ENCODE measurements at regions not wholly inside any gene's neighbourhood (a gene's known extent, or its start where the extent isn't known, plus 50 kb on each side); places are given as distances from the start of the nearest gene placed in this dataset.

GRCh38 chr13:104715111-104715510 is 1648.9 kb upstream of the SLC10A2 start:
- Histone ChIP-seq H3K27me3 (ENCODE audit: control insufficient read depth, insufficient read depth, low read length) (no peaks in the 10 kb centered on the region), H3K36me3 (ENCODE audit: insufficient read depth, low read length) (no peaks in the 10 kb centered on the region), H3K9me3 (replicated peaks; ENCODE audit: low read length) (no peaks in the 10 kb centered on the region), H3K4me2 (ENCODE audit: low read length) (no peak overlapping the region), H3K4me1 (ENCODE audit: control insufficient read depth, insufficient read depth, low read length) (no peaks in the 10 kb centered on the region), H3K9ac (ENCODE audit: low read depth, low read length) (no peak overlapping the region), H3K4me3 (ENCODE audit: low read length) (no peak overlapping the region)

- no peaks in the 10 kb centered on the region for H3K4me1 ChIP-seq (ENCODE audit: control insufficient read depth, insufficient read depth, low read length)
- H3K36me3 ChIP-seq (ENCODE audit: insufficient read depth, low read length): no peaks in the 10 kb centered on the region
- no peak overlapping the region for H3K4me2 ChIP-seq (ENCODE audit: low read length)
- no peaks in the 10 kb centered on the region for H3K9me3 ChIP-seq (replicated peaks; ENCODE audit: low read length)
- H3K4me3 ChIP-seq (ENCODE audit: low read length): no peak overlapping the region
- H3K27me3 ChIP-seq (ENCODE audit: control insufficient read depth, insufficient read depth, low read length): no peaks in the 10 kb centered on the region
- H3K9ac ChIP-seq (ENCODE audit: low read depth, low read length): no peak overlapping the region
These were observed 1639.0 kb upstream of the SLC10A2 start for GRCh38 chr13:104705031-104705750.

- no peaks in the 10 kb centered on the region for H3K36me3 ChIP-seq (ENCODE audit: insufficient read depth, low read length)
- no peak overlapping the region for H3K4me3 ChIP-seq (ENCODE audit: low read length)
- H3K9ac ChIP-seq (ENCODE audit: low read depth, low read length): no peak overlapping the region
- no peaks in the 10 kb centered on the region for H3K9me3 ChIP-seq (replicated peaks; ENCODE audit: low read length)
- no peaks in the 10 kb centered on the region for H3K4me1 ChIP-seq (ENCODE audit: control insufficient read depth, insufficient read depth, low read length)
- H3K4me2 ChIP-seq (ENCODE audit: low read length): no peak overlapping the region
- H3K27me3 ChIP-seq (ENCODE audit: control insufficient read depth, insufficient read depth, low read length): no peaks in the 10 kb centered on the region
These were observed 1635.4 kb upstream of the SLC10A2 start for GRCh38 chr13:104701591-104701990.

GRCh38 chr13:104694397-104694796 is 1628.2 kb upstream of the SLC10A2 start:
- no peak overlapping the region for H3K4me3 ChIP-seq (ENCODE audit: low read length)
- H3K27me3 ChIP-seq (ENCODE audit: control insufficient read depth, insufficient read depth, low read length): no peaks in the 10 kb centered on the region
- H3K4me2 ChIP-seq (ENCODE audit: low read length): no peak overlapping the region
- H3K9me3 ChIP-seq (replicated peaks; ENCODE audit: low read length): no peaks in the 10 kb centered on the region
- H3K9ac ChIP-seq (ENCODE audit: low read depth, low read length): no peak overlapping the region
- H3K4me1 ChIP-seq (ENCODE audit: control insufficient read depth, insufficient read depth, low read length): no peaks in the 10 kb centered on the region
- no peaks in the 10 kb centered on the region for H3K36me3 ChIP-seq (ENCODE audit: insufficient read depth, low read length)

GRCh38 chr13:104693126-104693525 is 1626.9 kb upstream of the SLC10A2 start:
- Histone ChIP-seq H3K27me3 (ENCODE audit: control insufficient read depth, insufficient read depth, low read length) (no peaks in the 10 kb centered on the region), H3K4me3 (ENCODE audit: low read length) (no peak overlapping the region), H3K36me3 (ENCODE audit: insufficient read depth, low read length) (no peaks in the 10 kb centered on the region), H3K9me3 (replicated peaks; ENCODE audit: low read length) (no peaks in the 10 kb centered on the region), H3K9ac (ENCODE audit: low read depth, low read length) (no peak overlapping the region), H3K4me1 (ENCODE audit: control insufficient read depth, insufficient read depth, low read length) (no peaks in the 10 kb centered on the region), H3K4me2 (ENCODE audit: low read length) (no peak overlapping the region)

- H3K27me3 ChIP-seq (ENCODE audit: control insufficient read depth, insufficient read depth, low read length): no peaks in the 10 kb centered on the region
- no peaks in the 10 kb centered on the region for H3K9me3 ChIP-seq (replicated peaks; ENCODE audit: low read length)
- H3K4me3 ChIP-seq (ENCODE audit: low read length): no peak overlapping the region
- H3K4me2 ChIP-seq (ENCODE audit: low read length): no peak overlapping the region
- H3K4me1 ChIP-seq (ENCODE audit: control insufficient read depth, insufficient read depth, low read length): no peaks in the 10 kb centered on the region
- no peaks in the 10 kb centered on the region for H3K36me3 ChIP-seq (ENCODE audit: insufficient read depth, low read length)
- H3K9ac ChIP-seq (ENCODE audit: low read depth, low read length): no peak overlapping the region
These were observed 1625.7 kb upstream of the SLC10A2 start for GRCh38 chr13:104691767-104692467.

- no peaks in the 10 kb centered on the region for H3K4me1 ChIP-seq (ENCODE audit: control insufficient read depth, insufficient read depth, low read length)
- H3K4me3 ChIP-seq (ENCODE audit: low read length): no peak overlapping the region
- H3K9ac ChIP-seq (ENCODE audit: low read depth, low read length): no peak overlapping the region
These were observed 1620.3 kb upstream of the SLC10A2 start for GRCh38 chr13:104686484-104686883.

GRCh38 chr13:104683789-104684188 is 1617.6 kb upstream of the SLC10A2 start:
- H3K4me1 ChIP-seq (ENCODE audit: control insufficient read depth, insufficient read depth, low read length): no peaks in the 10 kb centered on the region
- H3K27me3 ChIP-seq (ENCODE audit: control insufficient read depth, insufficient read depth, low read length): no peaks in the 10 kb centered on the region
- no peaks in the 10 kb centered on the region for H3K9me3 ChIP-seq (replicated peaks; ENCODE audit: low read length)
- H3K9ac ChIP-seq (ENCODE audit: low read depth, low read length): no peak overlapping the region
- no peak overlapping the region for H3K4me3 ChIP-seq (ENCODE audit: low read length)
- no peak overlapping the region for H3K4me2 ChIP-seq (ENCODE audit: low read length)
- H3K36me3 ChIP-seq (ENCODE audit: insufficient read depth, low read length): no peaks in the 10 kb centered on the region

More at GRCh38 chr13:104686484-104686883, 1620.3 kb upstream of the SLC10A2 start:
- Histone ChIP-seq H3K9me3 (replicated peaks; ENCODE audit: low read length) (no peaks in the 10 kb centered on the region), H3K36me3 (ENCODE audit: insufficient read depth, low read length) (no peaks in the 10 kb centered on the region), H3K4me2 (ENCODE audit: low read length) (no peak overlapping the region), H3K27me3 (ENCODE audit: control insufficient read depth, insufficient read depth, low read length) (no peaks in the 10 kb centered on the region)

GRCh38 chr13:104678161-104678560 is 1611.9 kb upstream of the SLC10A2 start:
- Histone ChIP-seq H3K27me3 (ENCODE audit: control insufficient read depth, insufficient read depth, low read length) (no peaks in the 10 kb centered on the region), H3K4me1 (ENCODE audit: control insufficient read depth, insufficient read depth, low read length) (no peaks in the 10 kb centered on the region), H3K4me3 (ENCODE audit: low read length) (no peak overlapping the region), H3K4me2 (ENCODE audit: low read length) (no peak overlapping the region), H3K9me3 (replicated peaks; ENCODE audit: low read length) (no peaks in the 10 kb centered on the region), H3K9ac (ENCODE audit: low read depth, low read length) (no peak overlapping the region), H3K36me3 (ENCODE audit: insufficient read depth, low read length) (no peaks in the 10 kb centered on the region)

- no peaks in the 10 kb centered on the region for H3K36me3 ChIP-seq (ENCODE audit: insufficient read depth, low read length)
- no peaks in the 10 kb centered on the region for H3K4me1 ChIP-seq (ENCODE audit: control insufficient read depth, insufficient read depth, low read length)
- no peaks in the 10 kb centered on the region for H3K9me3 ChIP-seq (replicated peaks; ENCODE audit: low read length)
- no peak overlapping the region for H3K4me2 ChIP-seq (ENCODE audit: low read length)
- H3K9ac ChIP-seq (ENCODE audit: low read depth, low read length): no peak overlapping the region
- H3K27me3 ChIP-seq (ENCODE audit: control insufficient read depth, insufficient read depth, low read length): no peaks in the 10 kb centered on the region
- H3K4me3 ChIP-seq (ENCODE audit: low read length): no peak overlapping the region
These were observed 1605.7 kb upstream of the SLC10A2 start for GRCh38 chr13:104671901-104672300.

GRCh38 chr13:104657196-104657595 is 1591.0 kb upstream of the SLC10A2 start:
- Histone ChIP-seq H3K4me2 (ENCODE audit: low read length) (no peak overlapping the region), H3K9me3 (replicated peaks; ENCODE audit: low read length) (no peaks in the 10 kb centered on the region), H3K9ac (ENCODE audit: low read depth, low read length) (no peak overlapping the region), H3K4me1 (ENCODE audit: control insufficient read depth, insufficient read depth, low read length) (no peaks in the 10 kb centered on the region), H3K4me3 (ENCODE audit: low read length) (no peak overlapping the region), H3K27me3 (ENCODE audit: control insufficient read depth, insufficient read depth, low read length) (no peaks in the 10 kb centered on the region), H3K36me3 (ENCODE audit: insufficient read depth, low read length) (no peaks in the 10 kb centered on the region)

- H3K36me3 ChIP-seq (ENCODE audit: insufficient read depth, low read length): no peaks in the 10 kb centered on the region
- no peak overlapping the region for H3K4me2 ChIP-seq (ENCODE audit: low read length)
- no peaks in the 10 kb centered on the region for H3K27me3 ChIP-seq (ENCODE audit: control insufficient read depth, insufficient read depth, low read length)
- H3K9ac ChIP-seq (ENCODE audit: low read depth, low read length): no peak overlapping the region
- H3K4me3 ChIP-seq (ENCODE audit: low read length): no peak overlapping the region
- H3K9me3 ChIP-seq (replicated peaks; ENCODE audit: low read length): no peaks in the 10 kb centered on the region
- H3K4me1 ChIP-seq (ENCODE audit: control insufficient read depth, insufficient read depth, low read length): no peaks in the 10 kb centered on the region
These were observed 1584.2 kb upstream of the SLC10A2 start for GRCh38 chr13:104650431-104650830.

All from skeletal muscle satellite cell (primary cell).